GM06990 (cell line): ENCODE measurements at regions not wholly inside any gene's neighbourhood (a gene's known extent, or its start where the extent isn't known, plus 50 kb on each side); places are given as distances from the start of the nearest gene placed in this dataset.

Experiments used
- DNase-seq: peaks from one replicate; pipeline ENCODE4 v3.0.0-alpha.2; 2011; ENCODE audit not compliant: insufficient read length; ENCODE audit errors: extremely low read depth
- H3K27me3 ChIP-seq: replicated peaks from 2 replicates; pipeline ENCODE4 v1.6.0; 2011; ENCODE audit warnings: low read length; ENCODE audit not compliant: control insufficient read depth, insufficient read depth
- H3K36me3 ChIP-seq: 2 replicates; pipeline ENCODE4 v1.5.1; 2011; ENCODE audit warnings: low read length; ENCODE audit not compliant: control insufficient read depth, insufficient read depth
- H3K4me3 ChIP-seq: replicated peaks from 2 replicates; pipeline ENCODE4 v1.5.1; 2011; ENCODE audit warnings: low read depth, mild to moderate bottlenecking, control low read depth, low read length
- CTCF ChIP-seq: IDR thresholded peaks from 2 replicates; pipeline ENCODE4 v1.5.1; 2011; ENCODE audit warnings: low read length, control low read depth, mild to moderate bottlenecking, inconsistent platforms; ENCODE audit not compliant: insufficient read depth, poor library complexity, severe bottlenecking

DNA sequence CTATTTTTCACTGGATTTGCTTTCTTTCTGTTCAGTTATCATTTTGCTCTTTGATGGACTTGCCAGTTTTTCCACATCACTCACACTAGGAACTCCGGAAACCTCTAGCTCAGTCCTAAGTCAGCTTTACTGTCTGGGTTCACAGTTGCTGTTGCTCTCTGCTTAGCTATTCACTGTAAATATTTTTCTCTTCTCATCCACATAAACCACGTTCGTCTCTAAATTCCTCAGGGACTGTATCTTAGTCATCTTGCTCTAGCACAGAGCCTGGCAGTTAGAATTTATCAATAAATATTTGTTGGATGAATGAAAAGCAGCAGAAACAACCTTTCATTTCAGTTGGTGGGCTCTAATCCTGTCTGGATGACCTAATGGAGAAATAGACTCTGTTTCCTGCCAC is 119.4 kb upstream of the DMD start:
- H3K4me3 ChIP-seq, result no peak overlapping the region
- no peak for DNase-seq
- no peak for TF ChIP-seq CTCF
- no peaks in the 10 kb centered on the region for H3K36me3 ChIP-seq
- no peaks in the 10 kb centered on the region for H3K27me3 ChIP-seq

GRCh38 chrX:33324099-33324498 is 112.8 kb upstream of the DMD start:
- no peak for TF ChIP-seq CTCF
- Histone ChIP-seq H3K4me3 (no peak overlapping the region), H3K36me3 (no peaks in the 10 kb centered on the region), H3K27me3 (no peaks in the 10 kb centered on the region)
- DNase-seq, result no peak

- no peak for DNase-seq
Measured at GRCh38 chrX:33307911-33308354, 96.6 kb upstream of the DMD start.

DNA sequence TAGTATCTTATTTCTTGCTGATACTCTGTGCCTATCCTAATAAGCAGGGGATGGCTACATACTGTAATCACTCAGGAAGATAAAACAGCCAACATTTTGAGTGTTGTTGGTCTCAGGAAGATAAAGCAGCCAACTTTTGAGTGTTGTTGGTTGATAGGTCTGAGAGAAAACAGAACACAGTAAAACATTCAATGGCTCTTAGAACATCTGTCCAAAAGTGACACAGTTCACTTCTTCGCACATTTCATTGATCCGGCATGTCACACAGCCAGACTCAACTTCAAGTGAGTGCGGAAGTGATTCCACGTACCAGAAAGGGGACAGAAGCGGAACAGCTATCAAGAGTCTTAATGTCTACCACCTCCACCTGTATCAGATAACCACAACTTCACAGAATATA is 87.3 kb upstream of the DMD start:
- DNase-seq, result no peak
- TF ChIP-seq CTCF, result no peak
- Histone ChIP-seq H3K4me3 (no peak overlapping the region), H3K36me3 (no peaks in the 10 kb centered on the region), H3K27me3 (no peaks in the 10 kb centered on the region)

More at GRCh38 chrX:33307911-33308354, 96.6 kb upstream of the DMD start:
- no peak for TF ChIP-seq CTCF
- H3K4me3 ChIP-seq, result no peak overlapping the region
- no peaks in the 10 kb centered on the region for H3K36me3 ChIP-seq
- no peaks in the 10 kb centered on the region for H3K27me3 ChIP-seq

DNA sequence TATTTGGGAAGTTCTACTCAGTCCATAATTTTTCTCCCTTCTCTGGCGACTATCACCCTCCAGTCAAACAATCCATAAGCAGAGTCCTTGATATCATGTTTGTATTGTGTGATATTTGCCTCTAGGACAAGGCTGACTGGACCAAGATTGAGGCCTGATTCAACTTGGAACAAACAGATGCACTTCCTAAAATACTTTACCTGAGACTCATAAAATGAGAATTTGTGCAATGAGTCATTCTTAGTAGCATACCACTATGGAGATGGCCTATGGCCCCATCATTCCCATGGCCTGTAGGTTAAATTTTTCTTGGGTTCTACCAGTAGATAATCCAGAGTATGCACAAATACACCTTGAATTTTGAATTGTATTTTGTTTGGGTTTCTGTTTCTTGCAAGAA is 74.2 kb upstream of the DMD start:
- no peak for DNase-seq
- no peak overlapping the region for H3K4me3 ChIP-seq
- H3K27me3 ChIP-seq, result no peaks in the 10 kb centered on the region
- TF ChIP-seq CTCF, result no peak
- H3K36me3 ChIP-seq, result no peaks in the 10 kb centered on the region

DNA sequence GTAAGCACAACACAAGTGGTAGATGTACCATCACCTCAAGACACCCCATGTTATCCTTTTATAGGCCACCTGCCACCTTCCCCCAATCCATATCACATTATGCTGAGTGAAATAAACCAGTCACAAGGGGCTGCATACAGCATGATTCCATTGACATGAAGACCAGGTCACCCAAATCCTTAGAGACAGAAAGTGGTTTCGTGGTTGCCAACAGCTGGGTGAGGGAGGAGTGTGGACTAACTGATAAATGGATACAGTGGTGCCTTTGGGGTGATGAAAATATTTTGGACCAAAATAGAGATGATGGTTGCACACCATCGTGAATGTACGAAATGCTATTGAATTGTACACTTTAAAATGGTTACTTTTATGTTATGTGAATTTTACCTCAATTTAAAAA is 65.7 kb upstream of the DMD start:
- H3K27me3 ChIP-seq, result no peaks in the 10 kb centered on the region
- H3K36me3 ChIP-seq, result no peaks in the 10 kb centered on the region
- TF ChIP-seq CTCF, result no peak
- no peak overlapping the region for H3K4me3 ChIP-seq
- no peak for DNase-seq
